Panc1 (cell line): ENCODE measurements at regions not wholly inside any gene's neighbourhood (a gene's known extent, or its start where the extent isn't known, plus 50 kb on each side); places are given as distances from the start of the nearest gene placed in this dataset.

Experiments
- ATAC-seq: fragments of 200-7000 bp; cut with Tn5 transposase; 2 replicates; pipeline ENCODE4 v1.9.1; 2020; ENCODE audit warnings: mild to moderate bottlenecking, moderate library complexity
- BruUV-seq: library from RNA; stranded (reverse); fragments of 400-500 nt; replicated peaks from 2 replicates; lab custom pipeline; 2021; lab: Mats Ljungman, UMichigan
- CTCF ChIA-PET: fragments of 300-600 bp; sonication (Branson Sonifier 250); formaldehyde crosslinking; loops from one replicate; lab custom pipeline; 2022; ENCODE audit warnings: antibody characterized with exemption; lab: Charles Lee
- POLR2A ChIA-PET: fragments of 300-600 bp; sonication (Branson Sonifier 250); formaldehyde crosslinking; loops from one replicate; lab custom pipeline; 2022; ENCODE audit warnings: antibody characterized with exemption; lab: Charles Lee
- DNase-seq: peaks from one replicate; pipeline ENCODE4 v3.0.0-alpha.2; 2010; ENCODE audit warnings: low read depth, low spot score
- H3K27ac ChIP-seq: 2 replicates; pipeline ENCODE4 v1.5.1; 2011; ENCODE audit warnings: mild to moderate bottlenecking, low read length, inconsistent platforms
- H3K27me3 ChIP-seq: fragments of 200-500 bp; sonication (Bioruptor generic); 2 replicates; pipeline ENCODE4 v1.6.0; 2014; ENCODE audit warnings: low read length, inconsistent platforms; ENCODE audit not compliant: control insufficient read depth, insufficient read depth
- H3K36me3 ChIP-seq: fragments of 200-500 bp; sonication (Bioruptor generic); 2 replicates; pipeline ENCODE4 v1.5.1; 2014; ENCODE audit warnings: inconsistent platforms, mild to moderate bottlenecking, low read length, moderate library complexity; ENCODE audit not compliant: control insufficient read depth, insufficient read depth
- H3K4me1 ChIP-seq: 2 replicates; pipeline ENCODE4 v1.5.1; 2011; ENCODE audit warnings: inconsistent platforms, mild to moderate bottlenecking, low read length, moderate library complexity; ENCODE audit not compliant: control insufficient read depth, insufficient read depth
- H3K4me3 ChIP-seq, 2 experiments: 2 replicates each; pipeline ENCODE4 v1.5.1; 2011 to 2012; ENCODE audit warnings: low read depth in 2 of 2, low read length in 2 of 2, mild to moderate bottlenecking in 2 of 2, inconsistent platforms in 1 of 2, moderate library complexity in 1 of 2
- H3K9me3 ChIP-seq: fragments of 200-500 bp; sonication (Bioruptor generic); 2 replicates; pipeline ENCODE4 v1.5.1; 2014; ENCODE audit warnings: low read depth, mild to moderate bottlenecking, inconsistent platforms, low read length, moderate library complexity; ENCODE audit not compliant: control insufficient read depth, insufficient read depth
- POLR2AphosphoS5 ChIP-seq: IDR thresholded peaks from 2 replicates; pipeline ENCODE4 v1.6.1; 2012; ENCODE audit warnings: mild to moderate bottlenecking, low read depth, low read length, moderate library complexity
- SIN3A ChIP-seq: IDR thresholded peaks from 2 replicates; pipeline ENCODE4 v1.6.1; 2012; ENCODE audit warnings: low read depth, mild to moderate bottlenecking, low read length, moderate library complexity, borderline replicate concordance; ENCODE audit not compliant: insufficient read depth
- TCF7L2 ChIP-seq: IDR thresholded peaks from 2 replicates; pipeline ENCODE4 v1.6.1; 2011; ENCODE audit warnings: mild to moderate bottlenecking, low read depth, low read length, inconsistent platforms
- in situ Hi-C: cut with HindIII; loops from 2 replicates; pipeline ENCODE4 v1.10.0; 2016; ENCODE audit warnings: low sequenced_read_pairs, low pct_unique_long_range_greater_than_20kb
- intact Hi-C: fragments of 100-400 bp; cut with micrococcal nuclease; formaldehyde crosslinking; loops from one replicate; pipeline ENCODE4 v1.10.0; 2022; ENCODE audit not compliant: unreplicated experiment
- TF ChIP-seq, protein P1 (sequence below), 2 experiments: IDR thresholded peaks; 2 replicates each; pipeline ENCODE4 v1.6.1; 2011 to 2012; ENCODE audit warnings: low read depth in 2 of 2, control low read depth in 1 of 2, low read length in 1 of 2, mild to moderate bottlenecking in 1 of 2, moderate library complexity in 1 of 2; ENCODE audit not compliant: insufficient read depth in 1 of 2
- TF ChIP-seq, protein P2 (sequence below): fragments of 450-650 bp; IDR thresholded peaks from 2 replicates; pipeline ENCODE4 v1.5.1; 2017; ENCODE audit warnings: mild to moderate bottlenecking

DNA sequence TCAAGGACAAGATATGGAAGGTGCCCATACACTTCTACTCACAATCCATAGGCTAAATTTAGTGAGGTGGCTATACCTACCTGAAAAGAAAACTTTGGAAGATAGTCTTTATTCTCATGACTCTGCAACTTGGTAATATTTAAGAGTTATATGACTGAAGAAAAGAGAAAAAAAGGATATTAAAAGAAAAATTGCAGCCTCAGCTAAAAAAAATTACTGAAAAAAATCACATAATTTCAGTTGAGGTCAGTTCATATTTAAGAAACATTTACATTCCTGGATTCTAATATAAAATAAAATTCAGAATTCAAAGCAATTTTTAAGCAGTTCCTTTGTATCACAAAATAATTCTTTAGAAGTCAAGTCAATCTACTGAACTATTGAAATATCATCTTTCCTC lies 166.5 kb downstream of the GABRG1 start:
- TF ChIP-seq, protein P1, sequence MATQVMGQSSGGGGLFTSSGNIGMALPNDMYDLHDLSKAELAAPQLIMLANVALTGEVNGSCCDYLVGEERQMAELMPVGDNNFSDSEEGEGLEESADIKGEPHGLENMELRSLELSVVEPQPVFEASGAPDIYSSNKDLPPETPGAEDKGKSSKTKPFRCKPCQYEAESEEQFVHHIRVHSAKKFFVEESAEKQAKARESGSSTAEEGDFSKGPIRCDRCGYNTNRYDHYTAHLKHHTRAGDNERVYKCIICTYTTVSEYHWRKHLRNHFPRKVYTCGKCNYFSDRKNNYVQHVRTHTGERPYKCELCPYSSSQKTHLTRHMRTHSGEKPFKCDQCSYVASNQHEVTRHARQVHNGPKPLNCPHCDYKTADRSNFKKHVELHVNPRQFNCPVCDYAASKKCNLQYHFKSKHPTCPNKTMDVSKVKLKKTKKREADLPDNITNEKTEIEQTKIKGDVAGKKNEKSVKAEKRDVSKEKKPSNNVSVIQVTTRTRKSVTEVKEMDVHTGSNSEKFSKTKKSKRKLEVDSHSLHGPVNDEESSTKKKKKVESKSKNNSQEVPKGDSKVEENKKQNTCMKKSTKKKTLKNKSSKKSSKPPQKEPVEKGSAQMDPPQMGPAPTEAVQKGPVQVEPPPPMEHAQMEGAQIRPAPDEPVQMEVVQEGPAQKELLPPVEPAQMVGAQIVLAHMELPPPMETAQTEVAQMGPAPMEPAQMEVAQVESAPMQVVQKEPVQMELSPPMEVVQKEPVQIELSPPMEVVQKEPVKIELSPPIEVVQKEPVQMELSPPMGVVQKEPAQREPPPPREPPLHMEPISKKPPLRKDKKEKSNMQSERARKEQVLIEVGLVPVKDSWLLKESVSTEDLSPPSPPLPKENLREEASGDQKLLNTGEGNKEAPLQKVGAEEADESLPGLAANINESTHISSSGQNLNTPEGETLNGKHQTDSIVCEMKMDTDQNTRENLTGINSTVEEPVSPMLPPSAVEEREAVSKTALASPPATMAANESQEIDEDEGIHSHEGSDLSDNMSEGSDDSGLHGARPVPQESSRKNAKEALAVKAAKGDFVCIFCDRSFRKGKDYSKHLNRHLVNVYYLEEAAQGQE (IDR thresholded peaks at IDR 0.05; ENCODE audit: insufficient read depth in 1 of 2, low read depth in 2 of 2, low read length in 1 of 2) = no peak
- TF ChIP-seq SIN3A (no peak), TCF7L2 (no peak), POLR2AphosphoS5 (no peak)
- TF ChIP-seq, protein P2, sequence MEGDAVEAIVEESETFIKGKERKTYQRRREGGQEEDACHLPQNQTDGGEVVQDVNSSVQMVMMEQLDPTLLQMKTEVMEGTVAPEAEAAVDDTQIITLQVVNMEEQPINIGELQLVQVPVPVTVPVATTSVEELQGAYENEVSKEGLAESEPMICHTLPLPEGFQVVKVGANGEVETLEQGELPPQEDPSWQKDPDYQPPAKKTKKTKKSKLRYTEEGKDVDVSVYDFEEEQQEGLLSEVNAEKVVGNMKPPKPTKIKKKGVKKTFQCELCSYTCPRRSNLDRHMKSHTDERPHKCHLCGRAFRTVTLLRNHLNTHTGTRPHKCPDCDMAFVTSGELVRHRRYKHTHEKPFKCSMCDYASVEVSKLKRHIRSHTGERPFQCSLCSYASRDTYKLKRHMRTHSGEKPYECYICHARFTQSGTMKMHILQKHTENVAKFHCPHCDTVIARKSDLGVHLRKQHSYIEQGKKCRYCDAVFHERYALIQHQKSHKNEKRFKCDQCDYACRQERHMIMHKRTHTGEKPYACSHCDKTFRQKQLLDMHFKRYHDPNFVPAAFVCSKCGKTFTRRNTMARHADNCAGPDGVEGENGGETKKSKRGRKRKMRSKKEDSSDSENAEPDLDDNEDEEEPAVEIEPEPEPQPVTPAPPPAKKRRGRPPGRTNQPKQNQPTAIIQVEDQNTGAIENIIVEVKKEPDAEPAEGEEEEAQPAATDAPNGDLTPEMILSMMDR = no peak
- H3K27me3 ChIP-seq = no peaks in the 10 kb centered on the region
- no peak overlapping the region for H3K4me3 ChIP-seq
- POLR2A ChIA-PET = interaction anchor here (0.5 kb wide), 1 partner anchor 430 kb away, joined by 4 read pairs; no protein-coding TSS in a partner anchor
- no peaks in the 10 kb centered on the region for H3K9me3 ChIP-seq
- no peaks in the 10 kb centered on the region for H3K4me1 ChIP-seq
- H3K36me3 ChIP-seq = no peaks in the 10 kb centered on the region
- BruUV-seq = no TSS peak
- no peak for DNase-seq
- no peak overlapping the region for H3K27ac ChIP-seq
- CTCF ChIA-PET = no interaction called here
- no peak for ATAC-seq
- intact Hi-C loops (no loop called here), in situ Hi-C loops (no loop called here)

DNA sequence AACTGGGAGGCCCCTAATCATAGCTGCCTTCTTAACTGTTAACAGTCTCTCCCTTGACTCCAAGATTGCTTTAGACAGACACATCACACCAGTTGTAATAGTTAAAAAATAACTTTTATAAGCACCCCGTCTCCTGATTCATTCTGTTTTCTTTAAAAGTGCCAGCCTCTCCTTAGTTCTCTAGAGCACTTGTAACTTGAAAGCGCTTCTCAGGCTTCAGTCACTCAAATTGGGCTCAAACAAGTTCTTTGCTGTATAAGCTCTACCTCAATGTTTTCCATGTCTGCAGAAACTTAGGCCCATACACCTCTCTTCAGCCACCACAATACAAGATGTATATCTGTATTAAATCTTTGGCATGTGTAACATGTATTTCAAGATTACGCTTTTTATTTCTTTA lies 169.6 kb downstream of the GABRG1 start:
- intact Hi-C loops = no loop called here
- Histone ChIP-seq H3K27ac (no peak overlapping the region), H3K4me1 (no peaks in the 10 kb centered on the region), H3K27me3 (no peaks in the 10 kb centered on the region), H3K4me3 (no peak overlapping the region), H3K9me3 (no peaks in the 10 kb centered on the region), H3K36me3 (no peaks in the 10 kb centered on the region)
- ATAC-seq (no peak), DNase-seq (no peak)
- TF ChIP-seq SIN3A (no peak), TCF7L2 (no peak), POLR2AphosphoS5 (no peak)
- TF ChIP-seq, protein P2 = no peak
- TF ChIP-seq, protein P1 (IDR thresholded peaks at IDR 0.05; ENCODE audit: insufficient read depth in 1 of 2, low read depth in 2 of 2, low read length in 1 of 2) = no peak
- ChIA-PET POLR2A (no interaction called here), CTCF (no interaction called here)
- in situ Hi-C loops = no loop called here
- BruUV-seq = no TSS peak
